HepG2 (cell line): ENCODE measurements at regions not wholly inside any gene's neighbourhood (a gene's known extent, or its start where the extent isn't known, plus 50 kb on each side); places are given as distances from the start of the nearest gene placed in this dataset.

Source experiments
- CEBPB ChIP-seq: IDR thresholded peaks from 2 replicates; pipeline ENCODE4 v1.6.1; 2011; ENCODE audit warnings: low read depth, low read length, improper control_type of control experiment, borderline replicate concordance
- EHMT2 ChIP-seq: fragments of 200-600 bp; sonication (generic); IDR thresholded peaks from 2 replicates; pipeline ENCODE4 v1.7.0; 2017; ENCODE audit warnings: antibody characterized with exemption, low read depth, low read length, borderline replicate concordance
- MAFG ChIP-seq: sonication (generic); formaldehyde crosslinking; IDR thresholded peaks from 2 replicates; pipeline ENCODE4 v1.5.1; 2020; ENCODE audit warnings: mild to moderate bottlenecking, missing genetic modification reagents
- MBNL3 ChIP-seq: fragments of 250-450 bp; sonication (Bioruptor Pico); conservative IDR thresholded peaks from 2 replicates; pipeline ENCODE4 v1.8.0; 2022; ENCODE audit warnings: mild to moderate bottlenecking, inconsistent platforms
- MEIS1 ChIP-seq: sonication (generic); formaldehyde crosslinking; IDR thresholded peaks from 2 replicates; pipeline ENCODE4 v1.9.0; 2021; ENCODE audit warnings: mild to moderate bottlenecking, missing genetic modification reagents, moderate library complexity, borderline replicate concordance
- NKX3-1 ChIP-seq: sonication (generic); formaldehyde crosslinking; IDR thresholded peaks from 2 replicates; pipeline ENCODE4 v1.5.0; 2020; ENCODE audit warnings: missing genetic modification reagents
- SETDB1 ChIP-seq: sonication (generic); formaldehyde crosslinking; IDR thresholded peaks from 2 replicates; pipeline ENCODE4 v1.5.1; 2020; ENCODE audit warnings: missing genetic modification reagents, mild to moderate bottlenecking, borderline replicate concordance
- SOX6 ChIP-seq, 2 experiments: fragments of 450-650 bp in 1 of 2; sonication (generic) in 1 of 2; formaldehyde crosslinking in 1 of 2; IDR thresholded peaks; 2 replicates each; pipeline versions ENCODE4 v1.4.0 to v1.6.1; 2017 to 2020; ENCODE audit warnings: antibody characterized with exemption in 1 of 2, mild to moderate bottlenecking in 1 of 2, missing genetic modification reagents in 1 of 2
- SPEN ChIP-seq: sonication (generic); formaldehyde crosslinking; IDR thresholded peaks from 2 replicates; pipeline ENCODE4 v1.5.1; 2020; ENCODE audit warnings: low read depth, mild to moderate bottlenecking, missing genetic modification reagents
- SRY ChIP-seq: sonication (generic); formaldehyde crosslinking; IDR thresholded peaks from 2 replicates; pipeline ENCODE4 v1.8.0; 2022; ENCODE audit warnings: mild to moderate bottlenecking, missing genetic modification reagents
- TBX3 ChIP-seq: fragments of 450-650 bp; IDR thresholded peaks from 2 replicates; pipeline ENCODE4 v1.6.1; 2017; ENCODE audit warnings: antibody characterized with exemption, mild to moderate bottlenecking, inconsistent platforms, borderline replicate concordance
- ZBTB46 ChIP-seq: sonication (generic); formaldehyde crosslinking; IDR thresholded peaks from 2 replicates; pipeline ENCODE4 v1.4.0; 2020; ENCODE audit warnings: mild to moderate bottlenecking, missing genetic modification reagents, borderline replicate concordance
- ZGPAT ChIP-seq: IDR thresholded peaks from 2 replicates; pipeline ENCODE4 v1.6.1; 2016; ENCODE audit warnings: mild to moderate bottlenecking
- ZMAT5 ChIP-seq: sonication (generic); formaldehyde crosslinking; IDR thresholded peaks from 2 replicates; pipeline ENCODE4 v1.5.0; 2020; ENCODE audit warnings: mild to moderate bottlenecking, low read depth, missing genetic modification reagents, borderline replicate concordance
- ZMYM2 ChIP-seq: sonication (generic); formaldehyde crosslinking; IDR thresholded peaks from 2 replicates; pipeline ENCODE4 v1.8.0; 2022; ENCODE audit warnings: mild to moderate bottlenecking, missing genetic modification reagents
- ZNF441 ChIP-seq: sonication (generic); formaldehyde crosslinking; IDR thresholded peaks from 2 replicates; pipeline ENCODE4 v1.7.0; 2021; ENCODE audit warnings: missing genetic modification reagents, borderline replicate concordance
- ZNF512 ChIP-seq: sonication (generic); formaldehyde crosslinking; IDR thresholded peaks from 2 replicates; pipeline ENCODE4 v1.4.0; 2020; ENCODE audit warnings: mild to moderate bottlenecking, missing genetic modification reagents
- ZNF775 ChIP-seq: sonication (generic); formaldehyde crosslinking; IDR thresholded peaks from 2 replicates; pipeline ENCODE4 v1.4.0; 2020; ENCODE audit warnings: missing genetic modification reagents, mild to moderate bottlenecking, moderate library complexity, borderline replicate concordance
- ZNF800 ChIP-seq: sonication (generic); formaldehyde crosslinking; IDR thresholded peaks from 2 replicates; pipeline ENCODE4 v1.4.0; 2020; ENCODE audit warnings: missing genetic modification reagents
- ZNF816 ChIP-seq: sonication (generic); formaldehyde crosslinking; IDR thresholded peaks from 2 replicates; pipeline ENCODE4 v1.8.0; 2022; ENCODE audit warnings: missing genetic modification reagents, mild to moderate bottlenecking, borderline replicate concordance

- no peak for TF ChIP-seq ZBTB46
- TF ChIP-seq CEBPB: peak; percentile 86
- no peak for TF ChIP-seq MEIS1 (CRISPR knock-in tag)
- TF ChIP-seq ZNF512: no peak
- 0 out of 2 replicates have a peak, but pooled peaks have one; percentile 67 for TF ChIP-seq MBNL3 (CRISPR knock-in tag)
- TF ChIP-seq ZNF800: 0 out of 2 replicates have a peak, but pooled peaks have one; percentile 53
- peak; percentile 46; the same call in 1 of the 2 replicates for TF ChIP-seq TBX3
- no peak for TF ChIP-seq ZMAT5 (CRISPR knock-in tag)
- no peak for TF ChIP-seq SPEN (CRISPR knock-in tag)
- no peak for TF ChIP-seq NKX3-1 (CRISPR knock-in tag)
- peak; percentile 64; the same call in 1 of the 2 replicates for TF ChIP-seq ZGPAT (CRISPR knock-in tag)
- TF ChIP-seq ZNF441 (CRISPR knock-in tag): no peak
- no peak for TF ChIP-seq ZNF775 (CRISPR knock-in tag)
- TF ChIP-seq SETDB1: no peak
- TF ChIP-seq MAFG: no peak
- TF ChIP-seq ZNF816 (CRISPR knock-in tag): no peak
- no peak for TF ChIP-seq SOX6 (IDR thresholded peaks at IDR 0.05)
- peak; percentile 95 for TF ChIP-seq SOX6 (CRISPR knock-in tag; IDR thresholded peaks at IDR 0.05)
- no peak for TF ChIP-seq SRY (CRISPR knock-in tag)
- TF ChIP-seq EHMT2: peak; percentile 64
- TF ChIP-seq ZMYM2 (CRISPR knock-in tag): 0 out of 2 replicates have a peak, but pooled peaks have one; percentile 61
Observed at GRCh38 chr17:68789203-68789962, 165.8 kb downstream of the ABCA8 start (continued).
